ENCODE measurements at regions not wholly inside any gene's neighbourhood (a gene's known extent, or its start where the extent isn't known, plus 50 kb on each side); places are given as distances from the start of the nearest gene placed in this dataset.

- Histone ChIP-seq H3K9me1 (ENCODE audit: control insufficient read depth, extremely low read depth, insufficient read depth, low read length) (no peaks in the 10 kb centered on the region), H2AFZ (ENCODE audit: control insufficient read depth, low read length) (no peak overlapping the region), H3K27me3 (ENCODE audit: control insufficient read depth, extremely low read depth, insufficient read depth, low read length) (no peaks in the 10 kb centered on the region), H3K9ac (ENCODE audit: control insufficient read depth, extremely low read depth, insufficient read depth, low read length) (no peak overlapping the region), H3K9me3 (ENCODE audit: control insufficient read depth, low read depth, low read length) (no peaks in the 10 kb centered on the region), H3K4me2 (ENCODE audit: control insufficient read depth, extremely low read depth, insufficient read depth, low read depth, low read length) (no peak overlapping the region), H3K4me1 (ENCODE audit: control insufficient read depth, extremely low read depth, insufficient read depth, low read length) (no peaks in the 10 kb centered on the region), H3K27ac (ENCODE audit: control insufficient read depth, insufficient read depth, low read length) (no peak overlapping the region), H4K20me1 (ENCODE audit: control insufficient read depth, extremely low read depth, insufficient read depth, low read length) (no peaks in the 10 kb centered on the region), H3K4me3 (ENCODE audit: control insufficient read depth in 2 of 3, extremely low read depth in 1 of 3, insufficient read depth in 2 of 3, low read depth in 1 of 3, low read length in 3 of 3) (no peak overlapping the region), H3K79me2 (ENCODE audit: control insufficient read depth, insufficient read depth, low read length) (no peaks in the 10 kb centered on the region), H3K36me3 (ENCODE audit: control insufficient read depth in 2 of 2, extremely low read depth in 1 of 2, insufficient read depth in 2 of 2, low read length in 2 of 2) (no peaks in the 10 kb centered on the region)
- no peak for TF ChIP-seq CTCF (optimal IDR thresholded peaks at IDR 0.05 in 1 of 3, IDR thresholded peaks at IDR 0.05 in 1 of 3, conservative IDR thresholded peaks at IDR 0.05 in 1 of 3; ENCODE audit: extremely low read depth in 1 of 3, insufficient read depth in 2 of 3, low read length in 3 of 3)
- FAIRE-seq = no peak
- dilution Hi-C loops (cut with MboI; ENCODE audit: extremely low pct_ligation_motif_present, low sequenced_read_pairs) = no loop called here
- no peak for DNase-seq (ENCODE audit: low read depth, low spot score)
Measured at GRCh38 chr1:14220811-14221210, 377.7 kb upstream of the KAZN start.

GRCh38 chr1:14222086-14222485, 376.4 kb upstream of the KAZN start:
- dilution Hi-C loops (cut with MboI; ENCODE audit: extremely low pct_ligation_motif_present, low sequenced_read_pairs) = no loop called here
- no peak overlapping the region for H3K27ac ChIP-seq (ENCODE audit: control insufficient read depth, insufficient read depth, low read length)

More at GRCh38 chr1:14222086-14222485, 376.4 kb upstream of the KAZN start:
- DNase-seq (ENCODE audit: low read depth, low spot score) (no peak), FAIRE-seq (no peak)
- no peak for TF ChIP-seq EZH2 (IDR thresholded peaks at IDR 0.05; ENCODE audit: low read length)
- TF ChIP-seq CTCF (optimal IDR thresholded peaks at IDR 0.05 in 1 of 3, IDR thresholded peaks at IDR 0.05 in 1 of 3, conservative IDR thresholded peaks at IDR 0.05 in 1 of 3; ENCODE audit: extremely low read depth in 1 of 3, insufficient read depth in 2 of 3, low read length in 3 of 3) = no peak
- Histone ChIP-seq H3K4me3 (ENCODE audit: control insufficient read depth in 2 of 3, extremely low read depth in 1 of 3, insufficient read depth in 2 of 3, low read depth in 1 of 3, low read length in 3 of 3) (no peak overlapping the region), H2AFZ (ENCODE audit: control insufficient read depth, low read length) (no peak overlapping the region), H3K9me3 (ENCODE audit: control insufficient read depth, low read depth, low read length) (no peaks in the 10 kb centered on the region), H3K27me3 (ENCODE audit: control insufficient read depth, extremely low read depth, insufficient read depth, low read length) (no peaks in the 10 kb centered on the region), H3K36me3 (ENCODE audit: control insufficient read depth in 2 of 2, extremely low read depth in 1 of 2, insufficient read depth in 2 of 2, low read length in 2 of 2) (no peaks in the 10 kb centered on the region), H3K4me1 (ENCODE audit: control insufficient read depth, extremely low read depth, insufficient read depth, low read length) (no peaks in the 10 kb centered on the region), H3K4me2 (ENCODE audit: control insufficient read depth, extremely low read depth, insufficient read depth, low read depth, low read length) (no peak overlapping the region), H4K20me1 (ENCODE audit: control insufficient read depth, extremely low read depth, insufficient read depth, low read length) (no peaks in the 10 kb centered on the region), H3K9ac (ENCODE audit: control insufficient read depth, extremely low read depth, insufficient read depth, low read length) (no peak overlapping the region), H3K79me2 (ENCODE audit: control insufficient read depth, insufficient read depth, low read length) (no peaks in the 10 kb centered on the region), H3K9me1 (ENCODE audit: control insufficient read depth, extremely low read depth, insufficient read depth, low read length) (no peaks in the 10 kb centered on the region)
